Stimulated activated CD4-positive, alpha-beta T cell treated with anti-CD3 and anti-CD28 coated beads, Interleukin-2, amount 100 ng/mL, for 48 hours (primary cell): ENCODE measurements at regions not wholly inside any gene's neighbourhood (a gene's known extent, or its start where the extent isn't known, plus 50 kb on each side); places are given as distances from the start of the nearest gene placed in this dataset.
"Not testable (repeated sequence)": the region's sequence is repeated elsewhere in the genome, so short reads cannot be mapped to it uniquely, and the experiment has no call there.

ENCODE experiments used
- DNase-seq, 2 donors: peaks; one replicate each; pipeline ENCODE4 v3.0.0-alpha.2; 2020

DNA sequence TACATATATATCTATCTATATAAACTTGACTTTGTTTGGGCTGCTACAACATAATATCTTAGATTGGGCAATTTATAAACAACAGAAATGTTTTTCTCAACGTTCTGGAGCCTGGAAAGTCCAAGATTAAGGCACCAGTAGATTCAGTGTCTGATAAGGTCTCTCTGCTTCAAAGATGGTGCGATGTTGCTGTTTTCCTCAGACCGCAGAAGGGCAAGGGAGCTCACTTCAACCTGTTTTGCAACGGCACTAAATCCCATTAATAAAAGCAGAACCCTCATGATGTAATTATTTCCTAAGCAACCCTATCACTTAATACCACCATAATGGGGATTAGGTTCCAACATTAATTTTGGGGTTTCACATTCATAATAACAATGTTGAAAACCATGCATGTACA lies 1134.8 kb downstream of the NSUN3 start:
- DNase-seq, result no peak

DNA sequence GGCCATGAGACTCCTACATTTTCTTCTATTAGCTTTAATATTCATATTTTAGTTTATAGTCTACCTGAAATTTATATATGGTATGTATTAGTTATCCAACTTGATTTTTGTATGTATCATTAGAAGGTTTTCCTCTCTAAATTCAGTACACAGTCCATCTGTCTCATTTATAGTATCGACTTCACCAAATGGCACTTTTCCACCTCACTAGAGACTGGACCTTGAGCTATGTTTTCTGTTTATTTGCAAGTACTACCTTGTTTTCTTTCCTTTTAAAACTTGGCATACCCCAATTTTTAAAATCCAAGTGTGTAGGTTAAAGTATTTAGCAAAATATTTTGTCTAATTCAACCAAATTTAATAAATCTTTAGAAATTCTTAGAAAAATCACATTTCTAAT lies 1137.5 kb downstream of the NSUN3 start:
- no peak for DNase-seq

DNA sequence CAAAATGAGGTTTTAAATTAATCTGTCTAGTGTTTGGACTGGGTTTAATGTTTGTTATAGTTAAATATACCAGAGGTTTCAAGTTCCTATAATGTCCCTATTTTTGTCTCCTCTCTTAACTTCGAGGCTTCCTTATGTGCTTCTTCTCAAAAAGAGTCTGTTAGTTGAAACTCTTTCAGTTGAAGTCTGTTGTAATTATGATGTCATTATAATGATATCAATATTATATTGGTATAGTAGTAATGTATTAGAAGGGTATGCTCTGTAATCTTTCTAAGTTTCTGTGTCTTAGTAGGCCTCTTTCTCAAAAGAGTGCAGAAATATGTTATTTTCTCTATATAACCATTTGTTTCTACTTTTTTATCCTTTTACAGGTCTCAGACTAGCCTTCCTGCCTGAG lies 1148.0 kb downstream of the NSUN3 start:
- no peak for DNase-seq

DNA sequence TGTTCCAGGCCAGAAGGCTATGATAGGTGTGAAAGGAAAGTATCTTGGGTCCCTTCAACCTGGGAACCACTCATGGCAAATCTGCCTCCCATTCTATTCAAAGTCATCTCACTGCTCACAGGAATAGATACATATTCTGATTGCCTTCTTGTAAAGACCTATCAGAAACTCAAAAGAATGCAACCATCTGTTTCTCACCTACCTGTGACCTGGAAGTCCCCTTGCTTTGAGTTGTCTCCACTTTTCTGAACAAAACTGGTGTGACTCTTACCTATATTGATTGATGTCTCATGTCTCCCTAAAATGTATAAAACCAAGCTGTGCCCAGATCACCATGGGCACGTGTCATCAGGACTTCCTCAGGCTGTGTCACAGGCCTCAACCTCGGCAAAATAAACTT lies 1149.3 kb downstream of the NSUN3 start:
- DNase-seq, result no peak

DNA sequence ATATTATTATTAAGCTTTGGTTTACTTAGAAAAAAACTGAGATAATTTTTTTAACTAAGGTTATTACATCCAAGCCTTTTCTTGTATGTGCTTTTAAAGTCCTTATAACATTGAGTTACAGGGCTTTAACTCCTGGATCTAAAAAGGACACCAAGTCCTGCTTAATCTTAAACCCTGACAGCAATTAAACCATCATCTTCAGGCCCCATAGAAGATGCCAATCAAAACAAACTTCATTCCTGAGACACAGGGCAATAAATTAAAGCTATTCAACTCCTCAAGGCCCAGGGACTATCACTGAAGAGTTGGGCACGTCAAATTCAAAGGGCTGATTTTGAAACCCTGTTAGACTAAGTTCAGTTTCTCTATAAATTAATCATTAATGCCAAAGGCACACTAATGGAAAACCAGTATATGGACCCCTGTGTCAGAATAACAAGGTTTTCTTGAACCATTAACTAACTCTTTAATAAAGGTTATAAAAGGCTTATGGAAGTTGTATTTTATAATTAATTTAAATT lies 1152.6 kb downstream of the NSUN3 start:
- no peak for DNase-seq

DNA sequence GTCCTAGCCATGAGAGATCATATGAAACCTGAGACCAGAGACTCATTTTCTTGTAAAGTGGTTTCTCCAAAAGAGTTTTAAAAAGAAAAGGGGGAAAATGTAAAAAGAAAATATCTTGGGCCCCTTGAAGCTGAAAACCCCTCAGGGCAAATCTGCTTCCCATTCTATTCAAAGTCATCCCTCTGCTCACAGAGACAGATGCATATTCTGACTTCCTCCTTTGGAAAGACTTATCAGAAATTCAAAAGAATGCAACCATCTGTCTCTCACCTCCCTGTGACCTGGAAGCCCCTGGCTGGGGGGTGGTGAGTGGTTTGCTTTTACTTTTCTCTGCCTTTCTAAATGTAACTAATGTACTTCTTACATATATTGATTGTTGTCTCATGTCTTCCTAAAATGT lies 1154.8 kb downstream of the NSUN3 start:
- no peak for DNase-seq

DNA sequence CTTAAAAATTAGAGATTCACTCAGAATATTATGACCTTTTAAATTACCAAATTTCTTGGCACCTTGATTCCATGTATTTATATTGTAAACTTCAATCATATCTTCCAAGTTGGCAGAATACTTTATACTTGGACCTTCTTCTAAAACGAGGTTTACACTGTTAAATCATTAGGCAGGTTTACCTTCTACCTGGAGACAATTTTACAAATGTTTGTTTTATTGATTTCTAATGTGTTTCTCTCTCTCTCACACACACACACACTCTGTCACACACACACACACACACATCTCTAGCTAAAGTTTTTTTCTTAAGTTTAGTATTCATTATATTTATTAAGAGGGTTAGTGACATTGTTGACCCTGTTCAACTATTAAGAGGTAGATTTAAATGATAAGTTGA lies 1155.6 kb downstream of the NSUN3 start:
- DNase-seq, result no peak

DNA sequence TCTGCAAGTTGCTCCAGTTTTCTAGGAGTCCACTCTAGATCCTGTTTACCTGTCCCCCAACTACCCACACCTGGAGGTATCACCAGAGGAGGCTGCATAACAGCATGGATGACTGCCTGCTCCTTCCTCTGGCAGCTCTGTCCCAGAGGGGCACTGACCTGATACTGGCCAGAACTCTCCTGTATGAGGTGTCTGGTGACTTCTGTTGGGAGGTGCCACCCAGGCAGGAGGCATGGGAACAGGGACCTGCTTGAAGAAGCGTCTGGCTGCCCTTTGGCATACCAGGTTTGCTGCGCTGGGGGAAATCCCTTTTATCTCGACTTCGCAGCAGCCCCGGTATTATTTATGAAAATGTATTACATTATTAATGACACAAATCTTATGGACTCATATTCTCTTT lies 1163.6 kb downstream of the NSUN3 start:
- DNase-seq, result no peak

DNA sequence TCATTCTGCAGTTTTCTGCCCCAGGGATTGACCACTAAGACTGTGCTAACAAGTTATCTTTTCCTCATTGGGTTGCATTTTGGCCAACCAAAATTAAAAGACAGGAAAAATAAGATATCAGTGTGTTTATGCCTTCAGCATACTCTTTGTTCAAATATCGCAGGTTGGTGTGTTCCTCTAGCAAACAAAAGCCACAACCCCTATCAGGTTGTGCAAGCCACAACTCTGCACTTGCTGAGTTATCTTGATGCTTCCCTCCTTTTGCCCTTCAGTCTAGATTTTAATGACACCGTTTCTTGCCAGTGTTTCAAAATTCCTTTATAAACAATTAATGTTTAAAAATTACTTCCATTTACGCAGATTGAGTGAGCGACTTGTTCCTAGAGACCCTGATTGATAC lies 1164.2 kb downstream of the NSUN3 start:
- no peak for DNase-seq

DNA sequence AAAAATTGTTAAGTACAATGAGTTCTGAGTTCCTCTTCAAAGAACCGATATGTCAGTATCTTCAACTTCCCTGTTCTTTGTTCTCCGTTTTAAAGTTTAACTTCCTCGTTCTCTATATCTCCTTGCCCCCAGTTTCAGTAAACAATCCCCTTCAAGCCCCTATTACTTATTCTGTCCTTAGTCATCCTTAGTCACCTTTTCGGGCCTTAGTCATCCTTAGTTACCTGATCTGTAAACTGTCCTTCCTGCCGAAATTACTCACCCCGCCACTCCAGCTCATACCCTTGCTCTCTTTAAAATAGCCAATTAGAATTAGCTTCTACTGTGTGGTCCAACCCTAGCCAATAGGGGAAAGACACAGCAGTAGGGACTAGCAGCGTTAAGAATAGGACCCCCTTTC lies 1165.6 kb downstream of the NSUN3 start:
- DNase-seq, result no peak

DNA sequence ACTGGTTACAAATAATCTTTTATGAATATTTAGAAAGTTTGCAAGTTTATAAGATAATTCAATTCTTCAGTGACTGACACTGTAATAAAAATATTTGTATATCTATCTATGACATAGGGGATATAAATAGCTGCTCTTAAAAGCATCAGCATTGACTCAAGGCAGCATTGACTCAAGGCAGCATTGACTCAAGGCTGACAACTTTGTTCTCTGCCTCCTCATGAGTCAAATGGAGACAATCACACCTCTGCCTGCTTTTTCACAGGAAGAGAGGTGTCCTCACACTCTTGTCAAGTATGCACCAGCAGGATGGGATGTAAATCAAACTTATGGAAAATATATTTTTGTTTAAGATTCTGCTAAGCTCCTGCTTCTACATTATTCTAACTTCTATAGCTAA lies 1173.1 kb downstream of the NSUN3 start:
- DNase-seq, result no peak

DNA sequence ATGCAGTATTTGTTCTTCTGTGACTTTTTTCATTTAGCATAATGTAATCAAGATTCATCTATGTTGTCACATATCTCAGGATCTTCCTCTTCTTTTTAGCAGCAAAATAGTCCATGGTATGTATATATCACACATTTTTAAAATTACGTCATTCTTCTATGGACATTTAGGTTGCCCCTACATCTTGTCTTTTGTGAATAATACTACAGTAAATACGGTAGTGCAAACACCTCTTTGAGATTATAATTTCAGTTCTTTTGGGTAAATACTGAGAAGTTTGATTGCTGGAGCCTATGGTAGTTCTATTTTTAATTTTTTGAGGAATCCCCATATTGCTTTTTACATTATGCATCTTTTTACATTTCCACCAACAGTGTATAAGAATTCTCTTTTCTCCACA lies 1174.9 kb downstream of the NSUN3 start:
- DNase-seq, result no peak

DNA sequence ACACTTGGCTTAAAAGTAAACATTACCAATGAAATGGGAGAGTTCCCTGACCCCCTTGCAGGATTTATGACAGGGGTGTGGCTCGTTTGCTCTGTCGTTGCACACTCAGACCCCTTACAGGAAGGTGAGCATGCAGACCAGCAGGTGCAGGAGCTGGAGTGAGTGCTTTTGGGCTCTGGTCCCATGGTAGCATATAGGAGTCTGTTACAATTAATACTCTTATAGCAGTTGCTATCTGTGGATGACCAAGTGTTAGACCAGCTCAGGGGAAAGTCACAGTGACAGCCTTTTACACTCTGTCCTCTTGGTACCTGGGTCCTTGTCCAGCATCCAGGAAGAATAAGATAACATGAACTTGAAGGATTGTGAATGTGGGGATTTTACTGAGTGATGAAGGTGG lies 1177.5 kb downstream of the NSUN3 start:
- DNase-seq, result no peak

DNA sequence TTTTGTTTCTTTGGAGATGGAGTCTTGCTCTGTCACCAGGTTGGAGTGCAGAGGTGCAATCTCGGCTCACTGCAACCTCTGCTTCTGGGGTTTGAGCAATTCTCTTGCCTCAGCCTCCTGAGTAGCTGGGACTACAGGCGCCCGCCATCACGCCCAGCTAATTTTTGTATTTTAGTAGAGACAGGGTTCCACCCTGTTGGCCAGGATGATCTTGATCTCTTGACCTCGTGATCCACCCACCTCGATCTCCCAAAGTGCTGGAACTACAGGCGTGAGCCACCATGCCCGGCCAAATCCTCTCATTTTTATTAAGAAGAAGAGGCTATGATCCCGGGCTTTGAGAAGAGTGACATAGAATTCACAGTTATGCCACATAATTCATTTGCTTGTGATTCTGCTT lies 1178.4 kb downstream of the NSUN3 start:
- not testable (repeated sequence) for DNase-seq

DNA sequence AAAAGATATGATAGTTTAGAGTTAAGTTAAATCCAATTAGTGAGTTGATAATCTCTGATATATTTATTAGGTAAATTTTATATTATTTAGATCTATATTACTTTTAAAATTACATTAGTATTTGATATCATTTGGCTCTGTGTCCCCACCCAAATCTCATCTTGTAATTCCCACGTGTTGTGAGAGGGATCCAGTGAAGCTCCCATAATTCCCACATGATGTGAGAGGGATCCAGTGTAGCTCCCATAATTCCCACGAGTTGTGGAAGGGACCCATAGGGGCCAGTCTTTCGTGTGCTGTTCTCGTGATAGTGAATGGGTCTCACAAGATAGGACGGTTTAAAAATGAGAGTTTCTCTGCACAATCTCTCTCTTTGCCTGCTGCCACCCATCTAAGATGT lies 1183.6 kb downstream of the NSUN3 start:
- no peak for DNase-seq

DNA sequence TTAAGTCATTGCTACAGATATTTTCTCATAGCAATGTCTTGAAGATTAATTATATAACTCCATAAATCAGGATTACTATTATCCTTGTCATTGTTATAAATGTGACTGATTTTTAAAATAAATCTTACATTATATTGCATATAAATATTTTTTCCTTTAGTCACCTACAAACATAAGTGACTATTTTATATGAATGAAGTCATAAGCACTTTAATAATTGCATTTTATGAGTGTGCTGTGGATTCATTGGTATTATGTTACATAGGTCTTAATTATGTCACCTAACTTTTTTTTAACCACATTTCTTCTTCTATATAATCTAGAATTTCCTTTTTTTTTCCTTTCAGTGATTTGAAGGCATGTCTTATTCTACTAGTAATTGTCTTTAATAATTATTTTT lies 1191.2 kb downstream of the NSUN3 start:
- no peak for DNase-seq

DNA sequence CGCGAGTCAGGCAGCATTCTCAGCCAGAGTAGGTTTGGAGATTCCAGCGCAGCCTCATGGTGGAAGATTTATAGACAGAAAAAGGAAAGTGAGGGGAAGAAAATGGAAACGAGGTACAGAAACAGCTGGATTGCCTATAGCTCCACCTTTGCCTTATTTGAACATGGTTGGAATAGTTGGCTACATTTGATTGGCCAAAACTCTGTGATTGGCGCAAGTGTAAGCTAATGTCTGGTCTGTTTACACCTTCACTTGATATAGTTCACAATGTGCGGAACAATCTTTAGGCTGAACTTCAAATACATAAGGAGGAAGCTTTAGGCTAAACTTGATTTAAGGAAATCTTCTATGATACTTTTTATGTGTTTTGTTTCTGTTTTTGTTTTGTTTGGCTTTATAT lies 1191.9 kb downstream of the NSUN3 start:
- DNase-seq, result no peak

DNA sequence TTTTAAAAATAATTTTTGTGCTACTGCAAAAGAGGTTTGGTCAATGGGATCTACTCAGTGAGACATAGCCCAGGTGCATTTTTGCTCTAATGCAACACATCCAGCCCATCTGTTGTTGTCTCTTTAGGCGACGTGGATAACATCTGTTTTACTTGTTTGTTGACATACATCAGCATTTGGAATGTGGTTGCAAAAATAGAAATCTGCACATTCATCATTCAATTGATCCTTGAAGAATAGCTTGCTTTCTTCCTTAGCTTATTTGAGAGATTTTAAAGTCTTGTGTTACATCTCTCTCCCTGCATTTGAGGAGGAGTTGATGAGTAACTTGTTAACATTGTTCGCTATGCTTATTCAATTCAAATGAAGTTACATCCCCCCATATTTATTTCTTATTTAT lies 1202.3 kb downstream of the NSUN3 start:
- no peak for DNase-seq

DNA sequence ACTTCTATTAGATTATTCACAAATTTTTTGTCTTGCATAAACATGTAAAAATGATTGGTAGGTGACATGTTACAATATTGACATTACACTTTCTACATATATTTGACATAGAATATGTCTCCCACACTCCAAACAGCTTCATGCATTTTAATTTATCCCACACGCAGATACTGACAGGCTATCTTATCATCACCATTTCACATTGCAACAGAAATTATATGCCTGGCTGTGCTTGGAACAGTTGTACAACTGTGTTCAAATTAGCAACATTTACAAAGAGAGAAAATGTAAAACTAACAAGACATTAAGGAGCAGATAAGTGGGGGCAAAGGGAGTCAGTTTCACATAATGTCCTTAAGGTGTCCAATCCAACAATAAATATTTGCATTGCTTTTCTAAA lies 1208.5 kb downstream of the NSUN3 start:
- no peak for DNase-seq

DNA sequence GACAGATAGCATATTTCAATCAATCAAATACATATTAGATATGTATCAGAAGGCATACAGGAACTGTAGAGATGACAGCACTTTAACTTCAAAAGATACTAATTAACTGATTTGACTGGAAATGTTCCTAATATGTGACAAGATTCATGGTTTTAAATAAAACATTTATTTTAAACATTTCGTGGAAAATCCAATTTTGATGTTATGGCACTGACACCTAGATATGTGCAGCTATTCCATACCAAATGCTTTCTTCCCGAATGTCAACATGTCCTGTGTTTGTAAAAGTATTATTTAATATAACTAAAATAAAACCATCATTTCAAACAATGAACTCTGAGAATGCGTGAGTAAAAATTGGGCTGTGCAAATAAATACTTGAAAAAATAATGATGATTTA lies 1209.3 kb downstream of the NSUN3 start:
- DNase-seq, result no peak

DNA sequence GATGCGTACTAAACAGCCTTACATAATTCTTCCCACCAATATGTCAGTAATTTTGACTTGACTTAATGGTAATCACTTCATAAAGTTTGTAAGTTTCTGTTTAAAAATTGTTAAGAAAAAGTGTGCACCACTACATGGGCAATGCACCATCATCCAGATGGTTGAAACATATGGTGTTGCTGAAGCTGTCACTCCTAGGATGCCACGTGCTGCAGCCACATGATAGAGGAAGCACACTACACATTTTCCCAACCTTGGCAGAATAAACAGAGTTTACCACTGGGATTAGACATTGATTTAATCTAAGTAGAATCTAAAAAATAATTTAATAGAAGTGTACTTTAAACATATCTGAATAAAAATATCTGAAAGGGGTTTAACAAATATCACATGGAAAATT lies 1209.9 kb downstream of the NSUN3 start:
- DNase-seq, result no peak

DNA sequence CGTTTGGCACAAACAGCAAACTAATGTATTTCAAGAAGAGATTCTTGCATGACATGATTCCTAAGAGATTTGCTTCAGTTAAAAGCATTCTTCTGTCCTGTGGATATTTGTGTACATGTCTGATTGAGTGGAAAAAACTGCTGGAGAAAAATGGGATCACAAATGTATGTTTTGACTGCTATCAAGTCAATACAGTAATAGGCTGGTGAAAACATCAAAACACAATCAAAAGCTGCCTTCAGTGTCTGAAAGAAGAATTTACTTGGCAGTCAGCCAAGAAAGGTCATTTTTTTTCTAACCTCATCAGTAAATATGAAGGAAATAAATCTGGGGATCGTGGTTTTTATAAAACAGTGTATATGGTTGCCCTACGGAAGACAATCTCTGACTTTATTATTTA lies 1214.8 kb downstream of the NSUN3 start:
- no peak for DNase-seq

DNA sequence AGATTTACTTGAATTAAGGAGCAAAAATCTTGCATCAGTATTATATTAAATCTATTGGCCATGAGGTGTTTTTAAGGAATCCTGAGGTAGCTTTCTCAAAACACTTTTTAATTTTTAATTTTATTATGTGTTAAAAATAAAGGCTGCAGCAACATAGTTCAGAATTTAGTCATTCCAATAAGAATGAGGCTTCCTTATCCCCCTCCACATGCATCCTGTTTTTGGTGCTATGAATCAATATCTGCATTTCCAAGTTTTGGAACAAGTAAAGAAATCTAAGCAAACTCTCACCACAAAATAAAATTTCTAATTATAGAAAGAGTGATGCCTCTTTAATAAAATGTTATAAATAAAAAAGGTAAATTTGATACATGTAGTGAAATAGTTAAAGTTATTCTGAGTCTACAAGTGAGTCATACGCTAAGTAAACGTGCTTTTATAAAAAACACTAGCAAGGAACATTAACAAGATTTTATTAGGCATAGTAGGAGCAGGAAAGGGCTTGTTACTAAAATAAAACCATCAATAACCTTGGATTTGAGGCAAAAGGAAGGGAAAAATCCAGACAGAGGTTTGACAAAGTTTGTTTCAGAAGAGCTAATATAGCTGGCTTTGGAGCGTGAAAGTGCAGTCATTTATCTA lies 1218.0 kb downstream of the NSUN3 start:
- DNase-seq, result no peak

DNA sequence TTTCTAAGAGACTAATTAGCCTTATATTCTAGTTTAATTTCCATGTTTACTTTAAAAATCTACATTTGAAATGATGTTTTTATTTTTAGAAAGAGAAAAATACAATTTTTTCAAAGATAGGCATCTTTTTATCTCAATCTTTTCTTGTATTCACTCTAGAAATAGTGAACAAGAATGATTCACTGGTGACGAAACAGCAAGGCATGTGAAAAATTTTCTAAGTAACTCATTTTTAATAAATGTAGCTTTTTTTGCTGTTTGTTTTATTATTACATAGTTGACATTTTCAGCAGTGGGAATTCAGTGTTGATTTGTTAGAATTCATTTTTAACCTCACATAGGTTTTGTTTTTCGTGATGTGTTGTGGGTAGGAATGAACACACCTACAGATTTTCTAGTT lies 1226.4 kb downstream of the NSUN3 start:
- no peak for DNase-seq

DNA sequence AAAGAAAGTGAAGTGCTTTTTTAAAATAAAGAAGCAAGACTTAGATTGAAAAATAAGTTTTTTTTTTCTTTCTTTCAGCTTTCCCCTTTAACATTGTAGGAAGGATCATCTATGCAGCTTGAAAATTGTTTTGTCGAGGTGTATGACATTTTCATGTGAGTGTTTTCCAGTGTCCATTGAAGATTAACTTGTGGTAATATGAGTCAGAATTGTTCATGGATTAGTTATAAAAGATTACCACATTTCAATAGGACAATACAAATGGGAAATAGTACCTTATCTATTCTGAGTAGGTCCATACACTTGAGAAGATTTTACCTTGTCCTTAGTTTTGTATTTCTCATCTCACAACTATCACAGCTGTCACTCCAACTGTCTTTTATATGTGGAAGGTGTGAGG lies 1234.7 kb downstream of the NSUN3 start:
- DNase-seq, result no peak

DNA sequence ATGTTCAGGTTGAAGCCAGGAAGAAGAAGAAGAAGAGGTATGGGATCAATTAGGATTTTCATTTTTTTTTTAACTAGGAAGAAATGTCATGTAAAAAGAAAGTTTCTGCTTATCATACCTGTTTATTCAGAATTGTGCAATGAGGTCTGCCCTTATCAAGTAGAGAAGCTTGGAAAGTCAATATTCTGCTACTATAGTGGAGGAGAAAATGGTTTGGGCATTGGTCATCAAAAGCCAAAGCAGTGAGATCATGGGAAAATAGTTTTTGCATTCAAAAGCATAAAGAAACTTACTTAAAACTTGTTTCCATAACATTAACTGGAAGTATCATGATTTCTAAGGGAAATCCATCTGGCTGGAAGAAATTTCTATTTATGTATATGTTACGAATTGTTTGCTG lies 1239.2 kb downstream of the NSUN3 start:
- no peak for DNase-seq
